ENCODE measurements at regions not wholly inside any gene's neighbourhood (a gene's known extent, or its start where the extent isn't known, plus 50 kb on each side); places are given as distances from the start of the nearest gene placed in this dataset.

DNA sequence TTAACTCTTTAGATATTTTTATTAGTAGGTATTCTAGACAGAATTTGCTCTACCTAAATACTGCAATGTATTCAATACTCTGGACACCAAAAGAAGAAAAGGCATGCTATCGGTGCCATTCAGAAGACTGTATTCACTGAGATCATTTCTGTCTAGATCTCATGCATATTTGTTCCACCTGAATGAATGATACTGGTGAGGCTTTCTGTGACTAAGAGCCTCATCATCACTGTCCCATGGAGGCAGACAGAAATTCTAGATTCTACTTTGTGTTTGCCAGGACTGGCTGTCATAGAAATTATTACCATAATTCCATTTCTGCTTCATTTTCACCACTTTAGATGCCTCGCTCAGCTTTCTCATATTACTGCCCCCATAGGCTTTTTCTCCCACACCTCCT, 340.7 kb downstream of the MBD2 start:
- Histone ChIP-seq H3K4me2 (ENCODE audit: low read depth, low read length) (no peak overlapping the region), H2AK5ac (ENCODE audit: low read depth, low read length) (no peak overlapping the region), H3K14ac (replicated peaks; ENCODE audit: low read depth, low read length) (no peak overlapping the region), H2BK5ac (ENCODE audit: low read depth, low read length, poor library complexity, severe bottlenecking) (no peak overlapping the region), H2BK20ac (ENCODE audit: low read depth, low read length) (no peak overlapping the region), H4K20me1 (ENCODE audit: insufficient read depth, low read length) (no peaks in the 10 kb centered on the region), H2AK9ac (replicated peaks; ENCODE audit: low read depth, low read length, poor library complexity) (no peak overlapping the region), H3K27me3 (ENCODE audit: control insufficient read depth, insufficient read depth, low read length) (no peaks in the 10 kb centered on the region), H3K56ac (ENCODE audit: extremely low read depth, insufficient read depth, low read length) (no peak overlapping the region), H3K27ac (ENCODE audit: insufficient read depth, low read length) (no peak overlapping the region), H4K5ac (ENCODE audit: low read depth, low read length) (no peak overlapping the region), H3K4me3 (ENCODE audit: insufficient read depth, low read depth, low read length) (no peak overlapping the region), H2AFZ (replicated peaks; ENCODE audit: low read length, poor library complexity) (no peak overlapping the region), H3K18ac (ENCODE audit: low read depth, low read length) (no peak overlapping the region), H3K9me1 (ENCODE audit: insufficient read depth, low read length) (no peaks in the 10 kb centered on the region), H4K91ac (ENCODE audit: insufficient read depth, low read depth, low read length) (no peak overlapping the region), H3K4ac (ENCODE audit: low read depth, low read length) (no peak overlapping the region), H3K9ac (ENCODE audit: low read depth, low read length) (no peak overlapping the region), H3K79me1 (ENCODE audit: low read depth in 1 of 2, low read length in 2 of 2) (no peaks in the 10 kb centered on the region), H3K36me3 (ENCODE audit: control insufficient read depth, insufficient read depth, low read length) (no peaks in the 10 kb centered on the region), H3K4me1 (ENCODE audit: control insufficient read depth, insufficient read depth, low read length) (no peaks in the 10 kb centered on the region), H4K8ac (ENCODE audit: low read depth in 2 of 2, low read length in 2 of 2) (no peak overlapping the region), H3K23ac (ENCODE audit: low read depth, low read length) (no peak overlapping the region), H2BK120ac (ENCODE audit: low read depth, low read length) (no peak overlapping the region), H3K9me3 (ENCODE audit: control insufficient read depth, insufficient read depth, low read length) (peaks cover 20% of the 10 kb centered on the region), H2BK15ac (ENCODE audit: low read depth, low read length) (no peak overlapping the region)
- TF ChIP-seq RFX5 (IDR thresholded peaks at IDR 0.05; ENCODE audit: low read depth, low read length) (no peak), MAZ (IDR thresholded peaks at IDR 0.05; ENCODE audit: borderline replicate concordance, low read depth, low read length) (no peak), RCOR1 (IDR thresholded peaks at IDR 0.05; ENCODE audit: insufficient replicate concordance, low read length) (no peak), CTCF (conservative IDR thresholded peaks at IDR 0.05; ENCODE audit: low read depth, low read length) (no peak), BHLHE40 (IDR thresholded peaks at IDR 0.05; ENCODE audit: low read depth, low read length) (no peak), SMC3 (IDR thresholded peaks at IDR 0.05; ENCODE audit: low read depth, low read length) (no peak), CEBPB (IDR thresholded peaks at IDR 0.05; ENCODE audit: low read depth, low read length) (no peak), MXI1 (IDR thresholded peaks at IDR 0.05; ENCODE audit: borderline replicate concordance, low read depth, low read length) (no peak), USF2 (IDR thresholded peaks at IDR 0.05; ENCODE audit: low read depth, low read length) (no peak)
- TF ChIP-seq, protein P1, sequence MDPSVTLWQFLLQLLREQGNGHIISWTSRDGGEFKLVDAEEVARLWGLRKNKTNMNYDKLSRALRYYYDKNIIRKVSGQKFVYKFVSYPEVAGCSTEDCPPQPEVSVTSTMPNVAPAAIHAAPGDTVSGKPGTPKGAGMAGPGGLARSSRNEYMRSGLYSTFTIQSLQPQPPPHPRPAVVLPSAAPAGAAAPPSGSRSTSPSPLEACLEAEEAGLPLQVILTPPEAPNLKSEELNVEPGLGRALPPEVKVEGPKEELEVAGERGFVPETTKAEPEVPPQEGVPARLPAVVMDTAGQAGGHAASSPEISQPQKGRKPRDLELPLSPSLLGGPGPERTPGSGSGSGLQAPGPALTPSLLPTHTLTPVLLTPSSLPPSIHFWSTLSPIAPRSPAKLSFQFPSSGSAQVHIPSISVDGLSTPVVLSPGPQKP (IDR thresholded peaks at IDR 0.05; ENCODE audit: borderline replicate concordance, low read depth, low read length): no peak
- in situ Hi-C loops (cut with MboI; ENCODE audit: low sequenced_read_pairs): no loop called here
- ChIA-PET CTCF (no interaction called here), POLR2A (ENCODE audit: unreplicated experiment) (no interaction called here)
- ATAC-seq (ENCODE audit: low read depth): no peak
- no peak for DNase-seq
- dilution Hi-C loops (cut with HindIII; ENCODE audit: low sequenced_read_pairs, unreplicated experiment): no loop called here
- WGBS, 2 experiments (ENCODE audit: extremely low coverage in 2 of 2, insufficient read length in 1 of 2): 80% methylated on average over 1 of the region's 2 CpGs; no CpG with 5 or more reads in 1 of the 2 experiments
- BruUV-seq (replicated peaks): no TSS peak
- intact Hi-C loops (cut with micrococcal nuclease): no loop called here

Data from IMR-90 (cell line).